ENCODE measurements at regions not wholly inside any gene's neighbourhood (a gene's known extent, or its start where the extent isn't known, plus 50 kb on each side); places are given as distances from the start of the nearest gene placed in this dataset.
"Not testable (repeated sequence)": the region's sequence is repeated elsewhere in the genome, so short reads cannot be mapped to it uniquely, and the experiment has no call there.

DNA sequence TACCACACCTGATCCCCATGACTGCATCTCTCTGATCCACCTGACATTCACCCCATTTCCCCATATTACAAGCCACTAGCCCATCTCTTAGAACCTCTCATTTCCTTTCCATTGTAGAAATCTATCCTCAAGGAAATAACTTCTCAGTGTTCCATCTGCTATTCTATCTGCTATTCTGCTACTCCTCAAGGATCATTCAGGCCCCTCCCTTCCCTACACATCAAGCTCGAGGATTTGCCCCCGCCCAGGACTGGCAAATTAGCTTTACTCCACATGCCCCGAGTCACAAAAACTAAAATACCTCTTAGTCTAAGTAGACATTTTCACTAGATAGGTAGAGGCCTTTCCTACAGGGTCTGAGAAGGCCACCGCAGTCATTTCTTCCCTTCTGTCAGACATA, 517.0 kb downstream of the IRS2 start:
- CTCF ChIA-PET, POLR2A ChIA-PET: not testable (repeated sequence)

DNA sequence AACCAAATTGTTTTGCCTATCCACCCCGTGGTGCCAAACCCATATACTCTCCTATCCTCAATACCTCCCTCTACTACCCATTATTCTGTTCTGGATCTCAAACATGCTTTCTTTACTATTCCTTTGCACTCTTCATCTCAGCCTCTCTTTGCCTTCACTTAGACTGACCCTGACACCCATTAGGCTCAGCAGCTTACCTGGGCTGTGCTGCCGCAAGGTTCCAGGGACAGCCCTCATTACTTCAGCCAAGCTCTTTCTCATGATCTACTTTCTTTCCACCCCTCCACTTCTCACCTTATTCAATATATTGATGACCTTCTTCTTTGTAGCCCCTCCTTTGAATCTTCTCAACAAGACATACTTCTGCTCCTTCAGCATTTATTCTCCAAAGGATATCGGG, 517.9 kb downstream of the IRS2 start:
- POLR2A ChIA-PET, CTCF ChIA-PET: not testable (repeated sequence)

DNA sequence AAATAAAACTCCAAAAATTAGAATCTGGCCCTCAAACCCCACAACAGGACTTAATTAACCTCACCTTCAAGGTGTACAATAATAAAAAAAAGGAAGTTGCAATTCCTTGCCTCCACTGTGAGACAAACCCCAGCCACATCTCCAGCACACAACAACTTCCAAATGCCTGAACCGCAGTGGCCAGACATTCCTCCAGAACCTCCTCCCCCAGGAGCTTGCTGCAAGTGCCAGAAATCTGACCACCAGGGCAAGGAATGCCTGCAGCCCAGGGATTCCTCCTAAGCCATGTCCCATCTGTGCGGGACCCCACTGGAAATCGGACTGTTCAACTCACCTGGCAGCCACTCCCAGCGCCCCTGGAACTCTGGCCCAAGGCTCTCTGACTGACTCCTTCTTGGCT, 519.0 kb downstream of the IRS2 start:
- CTCF ChIA-PET, POLR2A ChIA-PET: not testable (repeated sequence)

DNA sequence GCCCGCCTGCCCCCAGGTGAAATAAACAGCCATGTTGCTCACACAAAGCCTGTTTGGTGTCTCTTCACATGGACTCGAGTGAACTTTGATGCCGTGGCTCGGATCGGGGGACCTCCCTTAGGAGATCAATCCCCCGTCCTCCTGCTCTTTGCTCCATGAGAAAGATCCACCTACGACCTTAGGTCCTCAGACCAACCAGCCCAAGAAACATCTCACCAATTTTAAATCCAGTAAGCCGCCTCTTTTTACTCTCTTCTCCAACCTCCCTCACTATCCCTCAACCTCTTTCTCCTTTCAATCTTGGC, 521.0 kb downstream of the IRS2 start:
- POLR2A ChIA-PET, CTCF ChIA-PET: not testable (repeated sequence)

DNA sequence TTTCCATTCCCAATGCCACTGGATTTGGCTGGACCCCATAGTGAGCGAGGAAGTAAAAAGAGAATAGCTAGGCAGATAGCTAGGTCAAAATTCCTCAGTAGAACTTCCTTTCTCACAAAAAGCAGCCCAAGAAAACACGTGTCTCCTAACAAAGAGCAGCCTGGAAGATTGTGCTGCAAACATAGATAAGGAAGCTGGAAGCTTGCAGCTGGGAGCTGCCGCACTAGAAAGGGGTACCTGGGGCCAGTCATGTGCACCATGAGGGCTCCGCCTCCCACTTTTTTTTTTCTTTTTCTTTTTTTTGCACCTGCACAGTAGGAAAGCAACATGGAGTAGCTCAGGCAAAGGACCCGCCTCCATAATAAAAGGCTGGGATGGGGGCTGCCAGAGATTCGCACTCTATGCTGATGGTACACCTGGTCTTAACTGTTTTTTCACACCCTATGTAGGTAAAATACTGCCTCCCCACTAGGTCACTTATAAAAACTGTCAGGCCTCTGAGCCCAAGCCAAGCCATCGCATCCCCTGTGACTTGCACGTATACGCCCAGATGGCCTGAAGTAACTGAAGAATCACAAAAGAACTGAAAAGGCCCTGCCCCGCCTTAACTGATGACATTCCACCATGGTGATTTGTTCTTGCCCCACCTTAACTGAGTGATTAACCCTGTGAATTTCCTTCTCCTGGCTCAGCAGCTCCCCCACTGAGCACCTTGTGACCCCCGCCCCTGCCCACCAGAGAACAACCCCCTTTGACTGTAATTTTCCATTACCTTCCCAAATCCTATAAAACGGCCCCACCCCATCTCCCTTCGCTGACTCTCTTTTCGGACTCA, 521.6 kb downstream of the IRS2 start:
- POLR2A ChIA-PET, CTCF ChIA-PET: not testable (repeated sequence)

DNA sequence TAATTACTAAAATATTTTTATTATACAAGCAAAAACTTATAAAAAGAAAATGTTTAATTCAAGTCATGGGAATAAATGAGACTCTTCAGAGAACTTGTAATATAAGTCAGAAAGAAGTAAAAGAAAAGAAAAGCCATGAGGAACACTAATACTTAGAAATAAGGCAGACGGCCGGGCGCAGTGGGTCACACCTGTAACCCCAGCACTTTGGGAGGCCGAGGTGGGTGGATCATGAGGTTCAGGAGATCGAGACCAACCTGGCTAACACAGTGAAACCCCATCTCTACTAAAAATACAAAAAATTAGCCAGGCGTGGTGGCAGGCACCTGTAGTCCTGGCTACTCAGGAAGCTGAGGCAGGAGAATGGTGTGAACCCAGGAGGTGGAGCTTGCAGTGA, 528.6 kb downstream of the IRS2 start:
- CTCF ChIA-PET: not testable (repeated sequence)

More for the DNA sequence above, 528.6 kb downstream of the IRS2 start:
- POLR2A ChIA-PET: not testable (repeated sequence)

Measured in activated CD8-positive, alpha-beta memory T cell treated with anti-CD3 and anti-CD28 coated beads for 36 hours (primary cell).